ENCODE measurements at regions not wholly inside any gene's neighbourhood (a gene's known extent, or its start where the extent isn't known, plus 50 kb on each side); places are given as distances from the start of the nearest gene placed in this dataset.

GRCh38 chr11:41920374-41920773 is 460.9 kb upstream of the LRRC4C start:
- Histone ChIP-seq H3K4me3 (ENCODE audit: low read length) (no peak overlapping the region), H3K27ac (ENCODE audit: low read length) (no peak overlapping the region), H4K20me1 (ENCODE audit: insufficient read depth, low read length) (no peaks in the 10 kb centered on the region), H3K9me3 (ENCODE audit: insufficient read depth, low read length) (peaks cover 5% of the 10 kb centered on the region; the same call in 1 of the 2 replicates), H3K9ac (ENCODE audit: low read length) (no peak overlapping the region), H3K27me3 (ENCODE audit: low read depth, low read length) (no peaks in the 10 kb centered on the region), H3K4me1 (ENCODE audit: low read length) (peaks cover 8% of the 10 kb centered on the region), H3K36me3 (replicated peaks; ENCODE audit: low read depth, low read length) (no peaks in the 10 kb centered on the region), H3K4me2 (ENCODE audit: low read length) (no peak overlapping the region), H2AFZ (ENCODE audit: low read depth, low read length) (no peak overlapping the region), H3K79me2 (ENCODE audit: low read length) (no peaks in the 10 kb centered on the region)
- TF ChIP-seq CTCF (IDR thresholded peaks at IDR 0.05; ENCODE audit: low read depth, low read length), result no peak

GRCh38 chr11:41921746-41922390 is 462.4 kb upstream of the LRRC4C start:
- Histone ChIP-seq H3K4me3 (ENCODE audit: low read length) (no peak overlapping the region), H3K9me3 (ENCODE audit: insufficient read depth, low read length) (peaks cover 5% of the 10 kb centered on the region; the same call in 1 of the 2 replicates), H3K9ac (ENCODE audit: low read length) (no peak overlapping the region), H2AFZ (ENCODE audit: low read depth, low read length) (no peak overlapping the region), H3K27me3 (ENCODE audit: low read depth, low read length) (no peaks in the 10 kb centered on the region), H3K4me2 (ENCODE audit: low read length) (no peak overlapping the region), H3K79me2 (ENCODE audit: low read length) (no peaks in the 10 kb centered on the region), H3K27ac (ENCODE audit: low read length) (no peak overlapping the region), H3K4me1 (ENCODE audit: low read length) (peaks cover 8% of the 10 kb centered on the region), H4K20me1 (ENCODE audit: insufficient read depth, low read length) (no peaks in the 10 kb centered on the region), H3K36me3 (replicated peaks; ENCODE audit: low read depth, low read length) (no peaks in the 10 kb centered on the region)
- TF ChIP-seq CTCF (IDR thresholded peaks at IDR 0.05; ENCODE audit: low read depth, low read length) (no peak), EZH2phosphoT487 (IDR thresholded peaks at IDR 0.05; ENCODE audit: low read depth) (no peak)

GRCh38 chr11:41926339-41926738 is 466.9 kb upstream of the LRRC4C start:
- H3K79me2 ChIP-seq (ENCODE audit: low read length), result no peaks in the 10 kb centered on the region
- no peak overlapping the region for H3K27ac ChIP-seq (ENCODE audit: low read length)
- no peaks in the 10 kb centered on the region for H3K9me3 ChIP-seq (ENCODE audit: insufficient read depth, low read length)
- TF ChIP-seq CTCF (IDR thresholded peaks at IDR 0.05; ENCODE audit: low read depth, low read length), result no peak
- TF ChIP-seq EZH2phosphoT487 (IDR thresholded peaks at IDR 0.05; ENCODE audit: low read depth), result no peak
- no peak overlapping the region for H2AFZ ChIP-seq (ENCODE audit: low read depth, low read length)
- no peaks in the 10 kb centered on the region for H3K36me3 ChIP-seq (replicated peaks; ENCODE audit: low read depth, low read length)
- H3K4me2 ChIP-seq (ENCODE audit: low read length), result no peak overlapping the region
- no peak overlapping the region for H3K4me3 ChIP-seq (ENCODE audit: low read length)
- no peaks in the 10 kb centered on the region for H4K20me1 ChIP-seq (ENCODE audit: insufficient read depth, low read length)
- H3K4me1 ChIP-seq (ENCODE audit: low read length), result no peaks in the 10 kb centered on the region
- H3K27me3 ChIP-seq (ENCODE audit: low read depth, low read length), result no peaks in the 10 kb centered on the region
- no peak overlapping the region for H3K9ac ChIP-seq (ENCODE audit: low read length)

GRCh38 chr11:41935241-41935640 is 475.8 kb upstream of the LRRC4C start:
- Histone ChIP-seq H2AFZ (ENCODE audit: low read depth, low read length) (no peak overlapping the region), H3K9ac (ENCODE audit: low read length) (no peak overlapping the region), H3K27ac (ENCODE audit: low read length) (no peak overlapping the region), H4K20me1 (ENCODE audit: insufficient read depth, low read length) (no peaks in the 10 kb centered on the region), H3K4me1 (ENCODE audit: low read length) (no peaks in the 10 kb centered on the region), H3K79me2 (ENCODE audit: low read length) (no peaks in the 10 kb centered on the region), H3K27me3 (ENCODE audit: low read depth, low read length) (no peaks in the 10 kb centered on the region), H3K4me2 (ENCODE audit: low read length) (no peak overlapping the region), H3K9me3 (ENCODE audit: insufficient read depth, low read length) (0 out of 2 replicates have a peak, but pooled peaks cover 2% of the 10 kb centered on the region), H3K36me3 (replicated peaks; ENCODE audit: low read depth, low read length) (no peaks in the 10 kb centered on the region), H3K4me3 (ENCODE audit: low read length) (no peak overlapping the region)
- TF ChIP-seq EZH2phosphoT487 (IDR thresholded peaks at IDR 0.05; ENCODE audit: low read depth) (no peak), CTCF (IDR thresholded peaks at IDR 0.05; ENCODE audit: low read depth, low read length) (no peak)

All from OCI-LY3 (cell line).